Keratinocyte (primary cell): ENCODE measurements at regions not wholly inside any gene's neighbourhood (a gene's known extent, or its start where the extent isn't known, plus 50 kb on each side); places are given as distances from the start of the nearest gene placed in this dataset.

Source experiments
- CTCF ChIP-seq, 3 experiments: IDR thresholded peaks in 1 of 3; conservative IDR thresholded peaks in 1 of 3; optimal IDR thresholded peaks in 1 of 3; 2 replicates in 2 of 3; 3 replicates in 1 of 3; pipeline versions ENCODE3 to v1.5.1; 2011; ENCODE audit warnings: low read length in 3 of 3, mild to moderate bottlenecking in 3 of 3, moderate library complexity in 2 of 3, control low read depth in 1 of 3, inconsistent platforms in 1 of 3; ENCODE audit not compliant: insufficient read depth in 2 of 3; ENCODE audit errors: extremely low read depth in 1 of 3
- EZH2 ChIP-seq: IDR thresholded peaks from one replicate; pipeline ENCODE4 v1.6.1; 2012; ENCODE audit warnings: inconsistent platforms, mild to moderate bottlenecking, low read length, moderate library complexity

- TF ChIP-seq CTCF (optimal IDR thresholded peaks at IDR 0.05 in 1 of 3, IDR thresholded peaks at IDR 0.05 in 1 of 3, conservative IDR thresholded peaks at IDR 0.05 in 1 of 3; ENCODE audit: extremely low read depth in 1 of 3, insufficient read depth in 2 of 3, low read length in 3 of 3) (no peak), EZH2 (no peak)
Observed at GRCh38 chr1:195979646-195980045, 628.6 kb downstream of the KCNT2 start.
